MM.1S (cell line): ENCODE measurements at regions not wholly inside any gene's neighbourhood (a gene's known extent, or its start where the extent isn't known, plus 50 kb on each side); places are given as distances from the start of the nearest gene placed in this dataset.

ENCODE experiments used
- EZH2phosphoT487 ChIP-seq: fragments of 300-600 bp; sonication (generic); IDR thresholded peaks from 2 replicates; pipeline ENCODE4 v1.6.1; 2018; ENCODE audit warnings: antibody characterized with exemption, low read length
- TF ChIP-seq, protein P1 (sequence below): fragments of 300-600 bp; sonication (generic); IDR thresholded peaks from 2 replicates; pipeline ENCODE4 v1.5.1; 2016; ENCODE audit warnings: antibody characterized with exemption, low read length, mixed read lengths

DNA sequence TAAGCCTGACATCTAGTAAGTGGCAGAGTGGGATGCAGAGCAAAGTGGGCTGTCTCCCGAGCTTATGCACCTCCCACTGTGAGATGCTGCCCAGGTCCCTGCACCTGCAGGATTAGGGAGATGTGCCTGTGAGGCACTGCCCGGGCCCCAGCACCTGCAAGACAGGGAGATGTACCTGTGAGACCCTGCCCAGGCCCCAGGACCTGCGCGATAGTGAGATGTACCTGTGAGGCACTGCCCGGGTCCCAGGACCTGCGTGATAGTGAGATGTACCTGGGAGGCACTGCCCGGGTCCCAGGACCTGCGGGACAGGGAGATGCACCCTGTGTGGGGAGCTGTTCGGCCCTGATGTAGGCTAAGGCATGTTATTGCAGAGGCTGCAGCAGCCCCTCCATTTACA lies 622.8 kb downstream of the PTPRU start:
- TF ChIP-seq, protein P1, sequence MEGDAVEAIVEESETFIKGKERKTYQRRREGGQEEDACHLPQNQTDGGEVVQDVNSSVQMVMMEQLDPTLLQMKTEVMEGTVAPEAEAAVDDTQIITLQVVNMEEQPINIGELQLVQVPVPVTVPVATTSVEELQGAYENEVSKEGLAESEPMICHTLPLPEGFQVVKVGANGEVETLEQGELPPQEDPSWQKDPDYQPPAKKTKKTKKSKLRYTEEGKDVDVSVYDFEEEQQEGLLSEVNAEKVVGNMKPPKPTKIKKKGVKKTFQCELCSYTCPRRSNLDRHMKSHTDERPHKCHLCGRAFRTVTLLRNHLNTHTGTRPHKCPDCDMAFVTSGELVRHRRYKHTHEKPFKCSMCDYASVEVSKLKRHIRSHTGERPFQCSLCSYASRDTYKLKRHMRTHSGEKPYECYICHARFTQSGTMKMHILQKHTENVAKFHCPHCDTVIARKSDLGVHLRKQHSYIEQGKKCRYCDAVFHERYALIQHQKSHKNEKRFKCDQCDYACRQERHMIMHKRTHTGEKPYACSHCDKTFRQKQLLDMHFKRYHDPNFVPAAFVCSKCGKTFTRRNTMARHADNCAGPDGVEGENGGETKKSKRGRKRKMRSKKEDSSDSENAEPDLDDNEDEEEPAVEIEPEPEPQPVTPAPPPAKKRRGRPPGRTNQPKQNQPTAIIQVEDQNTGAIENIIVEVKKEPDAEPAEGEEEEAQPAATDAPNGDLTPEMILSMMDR, result no peak
- no peak for TF ChIP-seq EZH2phosphoT487
